ENCODE measurements at regions not wholly inside any gene's neighbourhood (a gene's known extent, or its start where the extent isn't known, plus 50 kb on each side); places are given as distances from the start of the nearest gene placed in this dataset.
"Not testable (repeated sequence)": the region's sequence is repeated elsewhere in the genome, so short reads cannot be mapped to it uniquely, and the experiment has no call there.

GRCh38 chr4:130035391-130035790 is 939.4 kb downstream of the C4orf33 start:
- no peak for TF ChIP-seq CTCF (IDR thresholded peaks at IDR 0.05)
- TF ChIP-seq POLR2A (IDR thresholded peaks at IDR 0.05) = no peak
- no peak for TF ChIP-seq POLR2AphosphoS5 (IDR thresholded peaks at IDR 0.05)
- no peak for TF ChIP-seq EP300 (IDR thresholded peaks at IDR 0.05)
- H3K4me1 ChIP-seq = no peaks in the 10 kb centered on the region
- H3K27me3 ChIP-seq = no peaks in the 10 kb centered on the region
- 0 to 4% methylated on average over 1 of the region's 1 CpG for WGBS, 2 donors (ENCODE audit: low coverage in 1 of 2)
- no peaks in the 10 kb centered on the region for H3K9me3 ChIP-seq
- no peaks in the 10 kb centered on the region for H3K36me3 ChIP-seq
- ATAC-seq = no peak
- H3K27ac ChIP-seq = no peak overlapping the region
- H3K4me3 ChIP-seq = no peak overlapping the region

DNA sequence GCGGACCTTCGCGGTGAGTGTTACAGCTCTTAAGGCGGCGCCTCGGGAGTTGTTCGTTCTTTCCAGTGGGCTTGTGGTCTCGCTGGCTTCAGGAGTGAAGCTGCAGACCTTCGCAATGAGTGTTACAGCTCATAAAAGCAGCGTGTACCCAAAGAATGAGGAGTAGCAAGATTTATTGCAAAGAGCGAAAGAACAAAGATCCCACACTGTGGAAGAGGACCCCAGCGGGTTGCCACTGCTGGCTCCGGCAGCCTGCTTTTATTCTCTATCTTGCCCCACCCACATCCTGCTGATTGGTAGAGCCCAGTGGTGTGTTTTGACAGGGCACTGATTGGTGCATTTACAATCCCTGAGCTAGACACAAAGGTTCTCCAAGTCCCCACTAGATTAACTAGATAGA is 941.9 kb downstream of the C4orf33 start:
- not testable (repeated sequence) for ATAC-seq, H3K9me3 ChIP-seq, H3K27ac ChIP-seq, H3K36me3 ChIP-seq, H3K4me3 ChIP-seq, H3K27me3 ChIP-seq, H3K4me1 ChIP-seq
- whole genome bisulfite sequencing, 2 donors (ENCODE audit: low coverage in 1 of 2) = 94% methylated on average over 9 of the region's 13 CpGs; no CpG with 5 or more reads in 1 of the 2 donors

GRCh38 chr4:130038540-130038939 is 942.6 kb downstream of the C4orf33 start:
- no CpG with 5 or more reads among the region's 32 CpGs for WGBS, 2 donors (ENCODE audit: low coverage in 1 of 2)
- H3K4me1 ChIP-seq, H3K4me3 ChIP-seq, H3K27me3 ChIP-seq, H3K36me3 ChIP-seq, H3K9me3 ChIP-seq, H3K27ac ChIP-seq, ATAC-seq: not testable (repeated sequence)

DNA sequence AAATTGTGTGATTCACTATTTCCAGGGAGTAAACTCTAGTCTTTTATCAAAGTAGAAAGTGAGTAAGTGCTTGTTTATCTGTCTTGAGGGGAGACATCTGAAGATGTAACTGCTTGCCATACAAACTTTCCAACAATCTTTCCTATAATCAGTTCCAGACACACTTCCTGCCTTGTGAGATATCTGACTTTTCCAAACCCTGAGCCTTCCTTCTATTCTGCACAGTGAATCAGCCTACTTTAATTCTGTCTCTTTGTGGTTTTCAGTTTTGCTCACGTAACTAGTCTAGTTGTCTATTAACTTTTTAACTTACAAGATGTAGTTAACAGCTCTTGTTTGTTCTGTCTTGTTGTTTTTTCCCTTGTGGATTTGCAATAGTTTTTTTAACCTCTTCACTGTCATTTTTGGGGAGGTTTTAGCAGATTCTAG is 947.8 kb downstream of the C4orf33 start:
- Histone ChIP-seq H3K36me3 (no peaks in the 10 kb centered on the region), H3K4me3 (no peak overlapping the region), H3K27ac (no peak overlapping the region), H3K4me1 (no peaks in the 10 kb centered on the region), H3K27me3 (no peaks in the 10 kb centered on the region), H3K9me3 (no peaks in the 10 kb centered on the region)
- no peak for TF ChIP-seq EP300 (IDR thresholded peaks at IDR 0.05)
- TF ChIP-seq CTCF (IDR thresholded peaks at IDR 0.05) = no peak
- TF ChIP-seq POLR2A (IDR thresholded peaks at IDR 0.05) = no peak
- no peak for TF ChIP-seq POLR2AphosphoS5 (IDR thresholded peaks at IDR 0.05)
- 50 to 100% methylated on average over 1 of the region's 1 CpG for WGBS, 2 donors (ENCODE audit: low coverage in 1 of 2)
- no peak for ATAC-seq

DNA sequence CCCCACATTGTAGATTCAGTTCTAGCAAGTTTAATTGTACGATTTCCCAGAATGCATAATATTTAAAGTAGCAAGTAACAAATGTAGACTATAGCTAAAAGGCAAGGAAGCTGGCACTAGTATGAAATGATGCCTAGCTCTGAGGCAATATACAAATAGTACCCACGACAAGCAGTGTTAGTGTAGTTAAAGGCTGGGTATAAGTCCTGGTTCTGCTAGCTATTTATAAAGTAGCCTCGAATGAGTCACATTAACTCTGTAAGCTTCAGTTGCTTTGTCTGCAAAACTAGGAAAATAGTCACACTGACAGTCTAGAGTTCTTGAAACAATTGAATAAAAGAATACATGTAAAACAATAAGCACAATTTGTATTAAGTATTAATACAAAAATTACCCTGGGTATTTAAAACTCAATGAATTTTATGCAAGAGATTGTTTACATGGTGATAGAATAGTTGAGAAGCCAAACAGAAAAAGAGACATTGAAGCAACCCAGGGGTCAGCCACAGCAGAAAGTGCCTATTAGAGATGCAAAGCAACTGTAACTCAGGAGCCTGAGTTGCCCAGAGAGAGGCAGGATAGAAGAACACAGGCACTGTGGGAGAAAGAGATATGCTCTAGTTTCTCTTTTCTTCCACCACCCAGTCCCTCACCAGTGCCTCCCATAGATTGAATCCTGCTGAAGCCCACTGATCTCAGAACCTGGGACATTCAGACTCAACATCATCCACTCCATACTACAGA is 949.0 kb downstream of the C4orf33 start:
- H3K27me3 ChIP-seq = no peaks in the 10 kb centered on the region
- TF ChIP-seq POLR2AphosphoS5 (IDR thresholded peaks at IDR 0.05) = no peak
- no peak for TF ChIP-seq POLR2A (IDR thresholded peaks at IDR 0.05)
- no peak overlapping the region for H3K27ac ChIP-seq
- no peaks in the 10 kb centered on the region for H3K4me1 ChIP-seq
- H3K4me3 ChIP-seq = no peak overlapping the region
- H3K9me3 ChIP-seq = no peaks in the 10 kb centered on the region
- H3K36me3 ChIP-seq = no peaks in the 10 kb centered on the region
- WGBS, 2 donors (ENCODE audit: low coverage in 1 of 2) = 69 to 74% methylated on average over 3 of the region's 3 CpGs
- ATAC-seq = no peak

- TF ChIP-seq EP300 (IDR thresholded peaks at IDR 0.05) (no peak), POLR2AphosphoS5 (IDR thresholded peaks at IDR 0.05) (no peak), CTCF (IDR thresholded peaks at IDR 0.05) (no peak)
Measured at GRCh38 chr4:130053723-130054122, 957.8 kb downstream of the C4orf33 start.

More at GRCh38 chr4:130053723-130054122, 957.8 kb downstream of the C4orf33 start:
- ATAC-seq = no peak
- WGBS, 2 donors (ENCODE audit: low coverage in 1 of 2) = 53 to 63% methylated on average over 2 of the region's 2 CpGs
- Histone ChIP-seq H3K9me3 (no peaks in the 10 kb centered on the region), H3K36me3 (no peaks in the 10 kb centered on the region), H3K27ac (no peak overlapping the region), H3K27me3 (no peaks in the 10 kb centered on the region), H3K4me3 (no peak overlapping the region), H3K4me1 (no peaks in the 10 kb centered on the region)

Data from gastroesophageal sphincter (tissue), 4 donors.